HG03565 (cell line): ENCODE measurements at regions not wholly inside any gene's neighbourhood (a gene's known extent, or its start where the extent isn't known, plus 50 kb on each side); places are given as distances from the start of the nearest gene placed in this dataset.
"Not testable (repeated sequence)": the region's sequence is repeated elsewhere in the genome, so short reads cannot be mapped to it uniquely, and the experiment has no call there.

ENCODE experiments used
- ATAC-seq: cut with Tn5 transposase; IDR thresholded peaks from one replicate; pipeline ENCODE4 v1.9.1; 2021; ENCODE audit warnings: mild to moderate bottlenecking, moderate library complexity; ENCODE audit not compliant: unreplicated experiment

DNA sequence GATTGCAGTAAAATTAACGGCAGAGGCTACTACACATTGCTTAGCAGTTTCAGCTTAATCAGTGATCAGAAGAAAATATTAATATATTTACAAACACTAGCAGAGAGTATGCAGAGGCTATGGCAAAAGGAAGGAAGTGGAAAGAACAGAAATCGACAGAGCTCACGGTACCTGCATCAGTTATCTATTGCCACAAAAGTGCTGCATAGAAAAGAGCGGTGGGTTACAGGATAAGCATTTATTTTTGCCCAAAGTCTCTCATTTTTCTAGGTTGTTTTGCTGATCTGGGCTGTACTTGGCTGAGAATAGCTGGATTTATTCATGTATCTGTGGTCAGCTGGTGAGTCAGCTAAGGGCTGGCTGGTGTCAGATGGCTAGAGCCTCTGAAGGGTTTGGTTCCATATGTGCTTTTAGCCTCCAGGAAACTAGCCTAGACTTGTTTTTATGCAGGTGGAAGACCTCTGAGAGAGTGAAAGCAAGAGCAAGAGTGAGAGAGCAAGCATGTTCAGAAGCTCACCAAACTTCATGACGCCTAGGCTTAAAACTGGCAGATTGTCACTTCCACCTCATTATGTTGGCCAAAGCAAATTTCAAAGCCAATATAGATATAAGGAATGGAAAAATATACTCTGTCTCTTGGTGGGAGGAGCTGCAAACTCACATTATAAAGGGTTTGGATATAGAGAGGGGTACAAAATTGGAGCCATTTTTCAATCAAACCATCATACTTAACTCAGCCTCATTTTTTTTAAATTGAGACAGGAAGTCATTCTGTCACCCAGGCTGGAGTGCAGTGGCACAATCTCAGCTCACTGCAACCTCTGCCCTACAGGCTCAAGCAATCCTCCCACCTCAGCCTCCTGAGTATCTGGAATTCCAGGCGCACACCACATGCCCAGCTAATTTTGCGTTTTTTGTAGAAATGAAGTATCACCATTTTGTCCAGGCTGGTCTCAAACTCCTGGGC lies 153.2 kb upstream of the RPL34 start:
- ATAC-seq = peak; percentile 98

DNA sequence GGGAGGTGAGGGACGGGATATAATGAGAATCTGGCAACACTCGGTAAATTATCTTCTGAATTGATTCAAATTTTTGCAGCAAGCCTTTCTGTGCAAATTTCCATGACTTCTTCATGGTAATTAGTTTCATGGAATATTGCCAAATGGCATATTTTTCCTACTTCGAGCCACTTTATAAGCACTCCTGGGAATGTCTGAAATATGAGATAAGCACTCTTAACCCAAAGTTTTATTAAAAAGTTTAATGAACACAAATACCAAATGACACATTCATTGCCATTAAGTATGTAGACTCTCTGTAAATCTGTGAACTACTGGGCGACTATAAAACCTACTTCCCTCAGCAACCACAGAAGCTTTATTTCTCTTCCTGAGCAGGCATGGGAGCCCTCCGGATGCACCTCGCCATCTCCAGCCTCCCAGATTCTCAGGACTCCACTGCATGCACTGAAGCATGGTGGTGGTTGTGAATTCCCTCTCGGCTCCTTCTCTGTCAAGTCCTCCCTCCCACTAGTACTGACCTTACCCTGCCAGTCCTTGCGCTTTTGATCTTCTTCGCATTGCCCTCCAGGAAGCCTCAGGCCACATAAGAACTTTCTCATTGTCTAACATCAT lies 154.4 kb upstream of the RPL34 start:
- ATAC-seq = no peak

DNA sequence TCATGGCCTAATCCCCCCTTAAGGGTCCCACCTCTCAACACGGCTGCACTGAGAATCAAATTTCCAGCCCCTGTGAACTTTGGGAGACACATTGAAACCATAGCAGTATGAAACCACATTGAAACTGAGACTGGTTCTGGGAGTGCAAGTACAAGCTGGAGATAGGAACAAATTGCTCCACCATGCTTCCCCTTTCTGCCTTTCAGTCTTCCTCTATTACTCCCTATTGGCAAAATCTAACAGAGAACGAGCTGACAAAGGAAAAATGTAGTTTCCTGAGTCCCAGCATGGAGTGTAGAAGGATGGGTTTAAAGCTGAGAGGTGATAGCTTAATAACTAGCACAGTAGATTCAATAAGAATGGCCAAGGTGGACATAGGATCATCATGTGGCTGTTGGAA lies 161.7 kb upstream of the RPL34 start:
- ATAC-seq = no peak

DNA sequence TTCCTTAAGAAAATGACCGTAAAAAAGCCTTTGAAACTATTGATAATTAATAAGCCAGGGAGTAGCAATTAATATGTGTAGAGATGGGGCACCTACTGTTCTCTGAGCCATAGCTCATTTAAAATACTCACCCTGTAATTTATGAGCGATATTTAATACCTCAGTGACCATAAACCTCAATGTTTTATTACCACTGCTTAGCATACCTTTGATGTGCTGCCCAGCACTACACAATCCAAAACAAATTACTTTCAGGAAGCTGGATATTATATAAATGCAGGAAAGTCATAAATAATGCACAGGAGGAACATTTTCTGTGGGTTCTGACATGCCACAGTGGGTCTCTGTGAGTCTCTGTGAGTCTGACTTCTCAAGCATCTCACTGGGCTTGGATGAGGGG lies 166.1 kb upstream of the RPL34 start:
- no peak for ATAC-seq

DNA sequence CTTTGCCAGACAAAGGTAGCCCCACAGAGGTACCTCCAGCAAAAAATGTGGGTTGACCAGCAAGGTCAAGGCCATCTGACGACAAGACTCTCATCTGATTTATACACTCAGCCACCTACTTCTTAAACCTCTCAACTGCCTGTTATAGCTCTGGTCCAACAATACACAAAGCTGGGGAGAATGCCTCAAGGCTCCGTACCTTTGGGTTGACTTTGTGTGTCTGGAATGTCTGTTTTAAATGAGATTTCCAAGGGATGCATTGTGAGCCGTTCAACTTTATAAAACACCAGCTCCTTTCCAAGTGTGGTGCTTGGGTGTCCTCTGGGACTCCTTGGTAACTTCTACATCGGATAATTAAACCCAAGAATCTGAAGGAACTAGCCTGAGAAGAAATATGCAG lies 167.0 kb upstream of the RPL34 start:
- no peak for ATAC-seq

DNA sequence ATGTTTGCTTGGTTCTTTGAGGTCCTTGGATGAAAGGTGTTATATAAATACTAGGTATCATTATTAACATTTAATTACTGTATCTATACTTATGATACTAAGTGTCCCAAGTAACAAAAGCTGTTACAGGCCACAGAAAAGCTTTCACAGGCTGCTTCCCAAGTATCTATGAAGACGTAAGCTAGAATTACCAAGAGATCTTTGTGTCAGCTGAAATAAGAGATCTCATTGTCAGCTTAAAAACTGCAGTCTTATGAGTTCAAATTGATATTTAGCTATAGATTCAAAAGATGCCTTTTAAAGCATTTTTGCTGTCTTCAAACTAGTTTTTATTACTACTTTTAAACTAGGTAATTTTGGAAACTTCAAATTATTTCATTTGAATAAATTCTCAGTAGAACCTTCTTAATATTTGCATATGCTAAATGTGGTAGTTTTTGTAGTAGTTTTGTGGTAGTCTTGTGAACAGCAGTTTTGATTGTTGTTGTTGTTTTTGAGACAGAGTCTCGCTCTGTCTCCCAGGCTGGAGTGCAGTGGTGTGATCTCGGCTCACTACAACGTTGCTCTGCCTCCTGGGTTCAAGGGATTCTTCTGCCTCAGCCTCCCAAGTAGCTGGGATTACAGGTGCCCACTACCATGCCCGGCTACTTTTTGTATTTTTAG lies 170.0 kb upstream of the RPL34 start:
- no peak for ATAC-seq

DNA sequence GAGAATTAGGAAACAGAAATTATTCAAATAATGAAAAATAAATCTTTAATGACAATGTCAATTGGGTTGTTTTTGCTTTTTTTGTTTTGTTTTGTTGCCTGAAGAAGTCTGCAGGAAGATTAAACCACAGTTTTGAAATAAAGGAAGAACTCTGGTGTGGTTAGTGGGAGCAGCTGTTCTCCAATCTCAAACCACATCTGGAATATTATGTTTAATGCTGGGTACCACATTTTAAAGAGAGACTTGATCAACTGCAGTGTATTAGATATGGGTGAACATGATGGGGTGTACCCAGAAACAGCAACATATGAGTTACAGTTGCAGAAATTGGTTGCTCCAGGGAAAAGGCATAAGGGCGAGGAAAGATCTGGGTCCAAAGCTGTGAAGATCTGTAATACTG lies 171.2 kb upstream of the RPL34 start:
- no peak for ATAC-seq

DNA sequence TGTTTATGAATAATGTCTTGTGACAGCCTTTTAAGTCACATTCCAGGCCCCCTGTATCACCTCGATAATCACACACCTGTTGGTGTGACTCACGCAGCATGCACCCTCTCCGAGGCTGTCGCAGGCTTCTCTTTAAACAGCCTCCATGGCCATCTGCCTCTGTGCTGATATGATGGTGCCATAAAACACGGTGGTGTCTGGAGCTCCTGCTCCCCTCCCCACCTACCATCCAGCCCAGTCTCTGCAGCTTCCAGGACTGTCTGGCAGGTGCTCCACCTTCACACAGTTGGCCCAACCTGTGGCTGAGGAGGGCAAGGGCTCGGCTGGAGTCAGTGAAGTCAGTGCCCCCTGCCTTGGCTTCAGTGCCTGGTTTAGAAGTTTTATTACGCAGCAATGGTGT lies 173.8 kb upstream of the RPL34 start:
- no peak for ATAC-seq

DNA sequence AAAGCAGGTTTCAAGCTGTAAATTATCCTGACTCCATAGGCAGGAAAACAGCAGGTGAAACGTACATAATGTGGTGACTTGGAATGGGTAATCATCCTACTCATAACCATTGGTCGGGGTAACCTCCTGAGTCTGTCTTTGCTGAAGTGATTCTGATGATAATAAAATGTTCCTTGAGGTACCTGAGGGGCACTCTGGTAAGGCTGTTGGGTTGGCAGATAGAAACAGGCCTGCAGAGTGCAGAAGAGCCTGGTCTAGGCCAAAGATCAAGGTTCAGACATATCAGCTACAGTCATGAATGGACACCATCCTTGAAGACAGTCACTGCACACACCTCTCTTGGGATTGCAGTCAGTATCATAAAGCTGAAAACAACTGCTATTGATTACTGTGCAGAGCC lies 174.7 kb upstream of the RPL34 start:
- ATAC-seq = no peak

DNA sequence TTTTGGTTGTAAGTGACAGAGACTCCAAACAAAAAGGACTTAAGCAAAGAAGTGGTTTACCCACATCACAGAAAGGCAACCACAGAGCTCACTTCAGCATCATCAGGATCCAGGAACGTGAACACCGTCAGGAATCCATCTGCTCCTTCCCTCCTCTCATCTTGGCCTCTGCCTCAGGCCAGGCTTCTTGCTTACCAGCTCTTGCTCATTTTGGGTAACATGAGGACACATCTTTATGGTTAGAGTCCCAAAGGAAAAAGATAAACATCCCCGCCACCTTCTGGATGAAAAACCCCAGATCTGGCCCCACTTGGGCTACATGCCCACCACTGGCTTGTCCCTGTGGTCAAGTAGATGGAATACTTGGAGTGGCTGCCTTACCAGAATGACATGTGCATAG lies 176.8 kb upstream of the RPL34 start:
- ATAC-seq = no peak

DNA sequence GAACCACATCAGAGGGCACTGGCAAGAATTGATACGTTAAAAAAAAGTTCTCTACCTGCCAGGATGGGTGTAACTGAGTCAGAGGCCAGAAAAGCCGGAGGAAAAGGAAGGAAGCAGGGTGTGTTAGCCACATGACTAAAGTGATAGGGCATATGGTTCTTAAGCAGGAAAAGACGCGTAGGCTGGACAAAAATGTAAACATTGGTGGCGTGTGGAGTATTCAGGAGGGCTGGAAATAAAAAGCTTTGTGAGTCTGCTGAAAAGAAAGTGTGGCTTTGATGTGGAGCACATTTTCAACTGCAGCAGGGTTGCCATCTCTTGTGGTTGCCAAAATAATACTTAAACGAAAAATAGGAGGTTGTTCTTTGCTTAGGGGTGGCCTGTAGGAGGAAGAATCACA lies 186.5 kb upstream of the RPL34 start:
- ATAC-seq = no peak

DNA sequence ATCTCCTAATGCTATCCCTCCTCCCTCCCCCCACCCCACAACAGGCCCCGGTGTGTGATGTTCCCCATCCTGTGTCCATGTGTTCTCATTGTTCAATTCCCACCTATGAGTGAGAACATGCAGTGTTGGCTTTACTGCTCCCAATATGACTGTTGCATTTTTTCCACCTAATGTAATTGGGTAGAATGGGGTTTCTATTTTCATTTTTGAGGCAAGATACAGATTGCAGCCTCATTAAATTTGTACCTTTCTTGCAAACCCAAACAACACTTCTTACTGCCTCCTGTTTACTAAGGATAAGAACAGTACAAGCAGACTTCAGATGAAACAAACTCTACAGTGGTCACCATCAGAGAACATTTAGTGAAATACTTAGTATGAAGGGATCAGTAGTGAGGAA lies 187.0 kb upstream of the RPL34 start:
- ATAC-seq = not testable (repeated sequence)

DNA sequence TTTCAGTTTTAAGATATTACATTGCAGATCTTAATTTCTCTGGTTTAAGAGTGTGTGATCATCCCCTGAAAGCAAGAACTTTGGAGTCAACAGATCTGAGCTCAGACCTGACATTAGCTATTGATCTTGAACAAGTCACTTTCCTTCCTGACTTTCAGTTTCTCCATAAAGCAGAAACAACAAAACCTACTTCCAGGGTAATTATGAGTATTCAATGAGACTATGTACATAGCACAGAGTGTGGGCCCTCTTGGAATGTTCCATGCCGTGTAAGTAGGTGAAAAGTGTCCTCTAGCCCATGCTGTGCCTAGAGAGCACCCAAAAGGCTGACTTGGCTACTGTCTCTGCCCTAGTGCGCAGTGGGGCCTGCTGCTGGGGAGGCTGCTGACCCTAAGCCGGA lies 188.0 kb upstream of the RPL34 start:
- ATAC-seq = no peak

DNA sequence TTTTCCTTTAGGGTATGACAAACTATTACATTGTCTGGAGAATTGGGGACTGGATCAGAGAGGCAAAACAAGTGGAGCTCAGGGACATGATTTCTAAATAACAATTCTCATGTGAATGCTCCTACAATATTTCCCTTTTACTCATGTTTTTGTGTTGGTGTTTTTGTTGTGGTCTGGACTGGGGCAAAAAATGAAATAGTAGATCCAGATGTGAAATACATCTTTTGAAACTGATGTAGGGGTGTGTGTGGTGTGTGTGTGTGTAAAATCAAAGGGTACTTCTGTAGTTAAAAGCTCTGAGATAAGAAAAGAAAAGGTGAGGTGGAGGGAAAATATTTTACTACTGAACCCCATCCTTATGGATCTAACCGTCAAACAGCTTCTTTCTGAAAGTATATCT lies 188.4 kb upstream of the RPL34 start:
- no peak for ATAC-seq

DNA sequence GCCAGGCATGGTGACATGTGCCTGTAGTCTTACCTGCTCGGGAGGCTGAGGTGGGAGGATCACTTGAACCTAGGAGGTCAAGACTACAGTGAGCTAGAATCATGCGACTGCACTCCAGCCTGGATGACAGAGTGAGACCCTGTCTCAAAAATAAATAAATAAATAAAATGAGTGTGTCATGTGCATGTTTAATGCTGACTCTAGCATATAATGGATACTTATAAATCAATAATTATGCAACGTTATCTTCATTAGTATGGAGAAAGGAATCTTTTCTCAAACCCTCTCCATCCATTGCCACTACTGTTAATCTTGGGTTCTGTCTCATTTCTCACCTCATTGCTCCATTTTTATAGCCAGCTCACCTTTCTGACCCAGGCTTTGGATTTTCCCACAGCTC lies 189.5 kb upstream of the RPL34 start:
- ATAC-seq = no peak

DNA sequence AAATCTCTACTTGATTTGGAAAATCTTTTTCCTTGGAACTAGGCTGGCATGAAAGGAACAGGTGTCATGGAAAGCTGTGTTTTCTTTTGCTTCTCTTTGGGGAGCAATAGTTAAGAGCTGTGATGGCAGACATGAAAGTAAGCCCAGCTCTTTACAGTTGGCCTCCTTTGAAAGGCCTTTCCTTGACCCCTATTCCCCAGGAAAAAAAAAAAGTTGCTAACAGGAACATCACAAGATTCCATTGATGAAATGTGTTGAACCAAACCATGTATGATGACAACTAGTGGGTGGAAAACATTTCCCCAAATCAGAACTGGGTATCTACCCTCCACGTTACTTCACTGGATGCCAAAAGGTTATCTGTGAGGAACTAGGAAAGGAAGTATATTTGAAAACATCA lies 190.7 kb upstream of the RPL34 start:
- no peak for ATAC-seq

DNA sequence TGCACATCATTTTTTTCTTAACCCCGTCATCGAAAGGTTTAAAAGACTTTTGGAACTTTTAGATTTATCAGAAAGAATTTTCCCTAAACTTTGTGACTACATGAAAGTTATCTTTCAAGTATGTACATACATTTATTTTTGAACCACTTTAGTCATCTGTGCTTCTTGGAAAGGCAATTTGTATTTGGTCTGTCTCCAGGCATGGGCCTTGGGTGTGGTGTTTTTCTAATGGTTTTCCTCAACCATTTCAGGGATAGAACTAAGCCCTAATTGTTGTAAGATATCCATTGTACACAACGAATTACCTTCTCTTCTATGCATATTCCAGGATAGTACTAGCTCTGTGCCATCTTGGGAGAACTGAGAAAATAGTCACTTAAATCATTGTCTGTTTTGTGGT lies 191.5 kb upstream of the RPL34 start:
- ATAC-seq = no peak

DNA sequence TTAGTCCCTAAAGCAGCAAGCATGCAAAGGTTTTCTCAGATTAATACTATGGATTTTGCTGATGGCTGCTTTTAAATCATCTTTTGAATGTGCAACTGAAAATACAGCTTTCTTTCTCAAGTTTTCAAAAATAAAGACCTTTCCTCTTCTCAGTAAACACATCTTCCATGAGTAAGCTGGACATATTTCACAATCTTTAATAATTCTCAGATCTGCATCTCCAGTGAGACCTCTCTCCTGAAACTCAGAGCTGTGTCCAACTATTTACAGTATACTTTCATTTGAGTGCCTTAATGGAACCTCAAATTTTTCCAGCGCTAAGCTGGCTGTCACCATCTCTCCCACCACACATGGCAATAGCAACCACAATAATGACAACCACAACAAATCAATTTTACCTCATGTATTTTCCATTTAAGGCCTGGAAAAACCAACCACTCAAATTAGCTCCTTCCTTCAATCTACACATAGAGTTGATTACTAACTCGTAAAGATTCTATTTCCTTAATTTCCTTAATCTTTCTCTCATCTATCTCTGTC lies 192.4 kb upstream of the RPL34 start:
- no peak for ATAC-seq

DNA sequence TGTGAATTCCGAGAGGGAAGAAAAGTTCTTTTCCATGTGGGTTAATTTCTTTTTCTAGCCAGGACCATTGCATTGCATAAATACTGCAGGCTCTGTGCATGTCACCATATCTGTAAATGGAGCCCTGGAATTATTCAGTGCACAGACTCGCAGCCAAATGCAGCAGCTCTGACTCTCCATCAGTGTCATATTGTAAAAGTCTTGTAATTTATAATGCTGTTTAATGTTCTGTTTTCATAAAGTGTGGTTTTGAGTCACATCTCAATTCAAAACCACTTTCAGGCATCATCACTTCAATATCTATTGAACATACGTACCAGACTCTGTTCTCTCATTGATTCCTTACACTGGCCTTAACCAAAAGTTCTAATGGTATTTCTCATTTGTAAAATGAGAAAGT lies 193.9 kb upstream of the RPL34 start:
- ATAC-seq = no peak

DNA sequence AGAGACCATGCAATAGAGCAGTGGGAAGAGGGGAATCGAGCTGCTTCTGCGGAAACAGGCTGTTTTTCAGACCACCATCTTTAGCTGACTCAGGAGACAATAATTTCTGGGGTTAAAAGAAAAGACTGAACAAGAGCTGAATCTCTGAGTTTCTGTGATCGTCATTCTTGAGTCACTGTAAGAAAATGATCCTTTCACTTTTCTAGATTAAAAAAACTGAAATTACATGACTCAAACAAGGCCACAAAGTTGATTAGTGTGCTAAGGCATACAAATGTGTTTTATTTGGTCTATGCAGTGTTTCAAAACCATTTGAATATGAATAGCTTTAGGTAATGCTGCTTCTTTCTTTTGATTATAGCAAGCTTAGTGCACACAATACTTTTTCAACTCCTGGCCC lies 194.4 kb upstream of the RPL34 start:
- no peak for ATAC-seq

DNA sequence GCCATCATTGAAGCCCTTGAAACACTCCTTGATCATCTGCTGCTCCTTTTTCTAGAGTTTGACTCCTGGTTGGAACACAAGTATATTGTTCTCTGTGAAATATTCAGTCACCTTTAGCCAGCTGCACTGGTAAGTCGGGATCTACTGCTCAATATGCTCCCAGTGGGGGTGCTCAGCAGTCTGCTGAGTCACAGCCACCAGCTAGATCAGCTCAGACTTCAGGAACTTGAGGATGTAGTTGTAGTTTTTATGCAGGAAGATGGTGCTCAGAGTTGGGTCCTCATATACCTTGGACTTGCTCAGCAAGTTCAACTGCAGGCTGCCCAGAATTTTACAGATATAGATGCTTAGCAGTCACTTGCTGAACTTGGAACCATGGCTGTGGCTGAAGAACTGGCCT lies 202.5 kb upstream of the RPL34 start:
- no peak for ATAC-seq

DNA sequence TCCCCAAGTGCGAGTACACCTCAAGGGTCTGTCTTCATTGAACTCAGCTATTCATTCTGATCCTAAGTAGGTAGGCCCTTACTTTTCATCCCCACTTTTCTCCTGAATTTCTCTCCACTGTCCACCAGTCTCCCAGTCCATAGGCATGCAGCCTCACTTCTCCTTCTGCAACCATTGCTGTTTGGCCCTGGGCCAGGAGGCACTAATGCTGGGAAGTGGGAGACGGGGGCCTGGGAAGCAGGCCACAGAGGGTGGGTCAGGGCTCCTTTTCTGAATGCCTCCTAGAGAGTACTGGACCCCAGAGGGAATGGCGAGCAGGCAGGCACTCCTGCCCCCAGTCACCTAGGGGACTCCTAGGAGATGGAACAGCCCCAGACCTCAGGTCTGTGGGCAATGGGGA lies 203.5 kb upstream of the RPL34 start:
- no peak for ATAC-seq
